ENCODE measurements at regions not wholly inside any gene's neighbourhood (a gene's known extent, or its start where the extent isn't known, plus 50 kb on each side); places are given as distances from the start of the nearest gene placed in this dataset.

DNA sequence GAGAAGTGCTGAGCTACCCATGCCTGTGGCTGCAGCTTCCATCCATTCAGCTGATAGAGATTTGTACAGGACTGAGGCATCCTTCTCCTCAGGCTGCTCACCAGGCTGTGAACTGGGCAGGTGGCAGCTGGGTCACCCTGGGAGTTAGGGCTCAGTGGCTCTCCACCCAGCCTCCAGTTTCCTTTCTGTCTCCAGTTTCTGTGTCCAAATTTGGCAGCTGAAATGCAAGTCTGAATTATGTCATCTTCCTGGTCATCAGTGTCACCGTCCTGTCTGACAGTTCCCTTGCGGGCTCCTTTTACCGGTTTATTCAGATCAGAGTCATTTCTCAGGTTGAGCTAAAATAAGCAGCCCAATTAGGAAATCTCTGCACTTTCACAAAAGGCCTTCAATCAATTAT lies 93.3 kb downstream of the EDN1 start:
- DNase-seq: no peak

DNA sequence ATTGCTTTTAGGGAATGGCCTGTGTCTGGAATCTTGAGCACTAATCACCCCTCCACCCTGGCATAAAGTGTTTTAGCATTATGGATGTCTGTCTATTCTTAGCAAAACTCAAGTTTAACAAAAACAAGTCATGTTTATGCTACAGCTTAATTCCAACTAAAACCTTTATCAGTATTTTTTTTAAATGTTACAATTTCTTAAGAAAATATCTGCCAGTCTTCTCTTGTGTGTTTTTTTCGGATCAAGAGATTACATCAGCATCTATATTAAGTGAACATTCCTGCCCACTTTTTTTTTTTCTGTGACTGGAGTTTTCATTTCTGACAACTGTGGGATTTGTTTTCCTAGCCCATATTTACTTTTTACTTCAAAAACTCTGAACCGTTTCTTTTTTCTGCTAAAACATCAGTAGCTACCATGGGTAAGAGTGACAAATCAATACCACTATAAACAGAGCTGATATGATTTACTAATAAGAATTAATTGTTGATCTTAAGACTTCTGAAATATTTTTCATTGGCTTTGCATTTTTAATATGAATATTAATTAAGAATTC lies 94.3 kb downstream of the EDN1 start:
- no peak for DNase-seq

DNA sequence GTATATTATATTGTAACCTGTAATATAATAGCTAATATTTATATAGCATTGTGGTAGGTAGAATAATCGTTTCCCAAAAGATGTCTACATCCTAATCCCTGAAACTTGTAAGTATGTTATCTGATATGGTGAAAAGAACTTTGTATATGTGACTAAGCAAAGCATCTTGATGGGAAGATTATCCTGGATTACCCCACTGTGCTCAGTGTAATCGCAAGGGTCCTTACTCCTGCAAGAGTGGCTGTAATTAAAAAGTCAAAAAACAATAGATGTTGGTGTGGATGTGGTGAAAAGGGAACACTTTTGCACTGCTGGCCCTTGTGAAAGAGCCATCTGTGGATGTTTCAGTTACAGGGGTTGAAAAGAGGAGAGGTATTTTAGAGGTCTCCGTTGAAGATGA lies 95.2 kb downstream of the EDN1 start:
- DNase-seq: no peak

DNA sequence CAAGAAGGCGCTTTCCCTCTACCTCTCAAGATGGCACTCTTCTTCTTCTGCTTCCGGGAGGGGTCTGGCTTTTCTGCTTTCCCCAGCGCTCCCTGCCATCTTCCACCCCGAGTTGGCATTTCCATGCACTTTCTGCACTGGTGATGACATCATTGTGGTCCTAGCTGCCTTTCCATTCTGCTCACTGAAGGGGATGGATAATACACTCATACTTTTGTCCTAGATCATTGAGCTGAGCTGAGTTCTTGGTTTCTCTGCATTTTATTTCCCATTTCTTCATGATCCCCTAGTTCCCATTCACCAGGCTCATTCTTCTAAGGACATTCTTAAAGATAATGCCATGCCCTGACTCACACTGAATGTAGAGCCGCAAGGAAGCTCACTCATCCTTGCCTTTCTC lies 96.7 kb downstream of the EDN1 start:
- no peak for DNase-seq

DNA sequence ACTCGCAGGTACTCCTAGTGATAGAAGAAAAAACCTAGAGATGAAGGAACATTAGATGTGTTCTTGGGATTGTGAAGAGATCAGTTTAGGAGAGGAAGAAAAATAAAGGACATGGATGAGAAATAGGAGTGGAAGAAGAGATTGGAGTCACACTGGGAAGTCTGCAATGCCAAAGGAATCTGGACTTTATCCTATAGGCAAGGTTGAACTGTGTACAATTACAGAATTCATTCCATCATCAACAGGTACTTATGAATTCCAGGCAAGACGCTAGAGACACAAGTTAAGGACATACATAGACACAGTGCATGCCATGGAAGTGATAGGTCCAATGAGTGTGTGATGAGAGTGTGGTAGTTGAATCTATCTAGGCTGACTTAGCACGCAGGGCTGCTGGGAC lies 101.3 kb downstream of the EDN1 start:
- no peak for DNase-seq

DNA sequence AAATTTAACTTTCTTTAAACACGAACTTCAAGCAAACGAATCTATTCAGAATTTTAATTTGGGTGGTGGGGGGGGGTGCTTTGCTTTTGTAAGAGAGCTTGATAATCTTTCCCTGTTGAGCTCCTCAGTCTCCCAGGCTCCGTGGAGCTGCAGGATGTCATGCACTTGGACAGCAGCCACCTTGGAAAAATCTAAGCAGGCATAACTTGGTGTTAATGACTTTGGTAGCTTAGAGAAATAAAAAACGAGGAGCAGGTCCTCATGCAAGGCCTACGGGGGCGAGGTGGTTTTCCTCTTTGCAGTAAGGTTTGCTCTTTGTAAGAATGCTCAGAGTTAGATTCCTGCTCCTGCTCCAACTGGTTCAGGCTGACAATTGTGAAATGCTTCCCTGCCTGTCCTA lies 102.3 kb downstream of the EDN1 start:
- DNase-seq: no peak

DNA sequence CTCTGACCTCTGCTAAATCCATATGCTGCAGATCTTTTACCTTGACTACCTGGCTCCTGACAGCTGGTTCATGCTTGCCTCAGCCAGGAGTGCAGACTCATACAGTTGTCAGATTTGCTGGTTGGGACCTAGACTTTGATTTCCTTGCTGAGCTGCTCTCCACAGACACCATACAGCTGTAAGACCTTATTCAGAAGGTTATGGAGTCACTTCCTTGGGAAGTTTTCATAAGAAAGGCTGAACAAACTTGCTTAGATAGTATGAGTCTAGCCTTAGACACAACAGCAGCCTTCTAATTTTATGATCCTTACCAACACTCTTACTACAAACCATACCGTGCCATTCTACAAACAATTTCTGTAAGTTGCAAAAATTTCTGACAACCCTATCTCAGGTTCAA lies 102.9 kb downstream of the EDN1 start:
- DNase-seq: no peak

DNA sequence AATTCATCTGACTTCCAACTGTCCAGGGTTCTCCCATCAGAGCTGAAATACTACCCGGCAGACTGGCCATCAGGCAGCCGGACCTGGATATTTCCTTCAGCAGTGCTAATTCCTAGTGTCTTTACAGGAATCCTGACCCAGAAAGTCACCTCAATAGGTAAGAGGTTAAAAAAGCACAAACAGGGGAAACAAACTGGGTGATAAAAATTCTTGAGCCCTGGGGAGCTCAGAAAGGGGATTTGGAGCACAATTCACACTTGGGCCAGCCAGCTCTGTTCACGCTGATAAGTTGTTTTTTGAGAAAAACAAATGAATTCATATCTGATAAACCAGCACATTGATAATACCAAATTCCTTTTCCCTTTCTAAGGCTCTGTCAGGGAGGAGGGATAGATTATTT lies 104.0 kb downstream of the EDN1 start:
- no peak for DNase-seq

DNA sequence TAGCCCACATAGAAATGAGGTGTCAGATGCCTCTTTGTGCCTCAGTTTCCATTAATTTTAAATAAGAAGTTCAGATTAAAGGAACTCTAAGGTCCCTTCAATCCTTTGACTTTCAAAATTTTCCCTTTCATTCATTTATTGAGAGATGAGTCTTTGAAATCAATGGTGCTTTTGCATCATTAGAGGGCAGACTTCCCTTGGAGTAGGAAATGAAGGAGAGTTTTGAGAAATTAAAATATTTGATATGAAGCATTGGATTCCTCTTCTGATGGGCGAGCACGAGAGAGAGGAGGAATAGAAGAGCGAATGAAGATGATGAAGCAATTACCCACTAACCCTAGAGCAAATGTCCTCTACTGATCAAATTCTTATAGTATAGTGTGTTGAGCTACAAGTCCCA lies 105.7 kb downstream of the EDN1 start:
- no peak for DNase-seq

DNA sequence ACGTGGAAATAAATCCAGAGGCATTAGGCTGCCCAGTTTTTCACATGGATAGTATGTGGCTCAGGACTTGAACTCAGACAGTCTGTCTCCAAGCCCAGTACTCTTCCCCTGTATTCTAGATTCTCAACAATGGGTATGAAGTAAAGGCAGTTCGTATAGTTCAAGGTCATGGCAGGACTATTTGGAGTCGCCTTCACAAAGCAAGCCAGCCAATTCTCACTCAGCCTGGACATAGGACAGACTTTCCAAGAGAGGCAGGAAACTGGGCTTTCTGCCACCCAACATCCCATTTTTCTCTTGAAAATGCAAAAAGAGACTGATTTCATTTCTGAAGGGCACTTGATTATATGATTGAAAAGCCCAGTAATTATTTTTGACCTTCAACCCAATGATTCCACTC lies 111.0 kb downstream of the EDN1 start:
- DNase-seq: no peak

DNA sequence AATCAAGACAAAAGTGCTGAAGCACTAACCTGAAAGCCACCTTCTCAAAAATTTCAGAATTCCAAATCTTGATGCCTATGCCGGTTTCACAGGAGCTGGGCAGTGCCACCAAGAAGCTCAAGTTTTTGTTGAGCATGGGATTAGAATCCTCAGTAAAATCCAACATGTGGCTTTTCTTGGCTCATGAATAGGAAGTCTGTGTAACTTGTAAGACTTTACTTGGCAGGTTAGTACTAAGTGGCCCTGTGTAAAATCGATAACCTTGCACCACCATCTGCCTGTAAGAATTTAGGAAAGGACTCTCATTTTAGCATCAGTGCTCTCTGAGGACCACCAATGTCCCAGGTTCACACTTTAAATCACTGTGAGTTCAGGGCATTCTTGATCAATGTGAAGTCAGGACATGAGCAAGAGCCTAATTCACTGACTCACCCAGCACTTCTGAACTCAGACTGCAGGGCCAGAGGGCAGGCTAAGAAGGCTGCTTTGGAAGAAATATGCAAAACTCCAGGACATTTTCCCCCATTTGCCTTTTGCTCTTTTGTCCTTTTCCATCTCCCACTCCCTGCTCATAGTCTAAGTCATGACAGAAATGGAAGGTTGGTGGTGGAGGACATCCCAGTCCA lies 113.2 kb downstream of the EDN1 start:
- DNase-seq: no peak

DNA sequence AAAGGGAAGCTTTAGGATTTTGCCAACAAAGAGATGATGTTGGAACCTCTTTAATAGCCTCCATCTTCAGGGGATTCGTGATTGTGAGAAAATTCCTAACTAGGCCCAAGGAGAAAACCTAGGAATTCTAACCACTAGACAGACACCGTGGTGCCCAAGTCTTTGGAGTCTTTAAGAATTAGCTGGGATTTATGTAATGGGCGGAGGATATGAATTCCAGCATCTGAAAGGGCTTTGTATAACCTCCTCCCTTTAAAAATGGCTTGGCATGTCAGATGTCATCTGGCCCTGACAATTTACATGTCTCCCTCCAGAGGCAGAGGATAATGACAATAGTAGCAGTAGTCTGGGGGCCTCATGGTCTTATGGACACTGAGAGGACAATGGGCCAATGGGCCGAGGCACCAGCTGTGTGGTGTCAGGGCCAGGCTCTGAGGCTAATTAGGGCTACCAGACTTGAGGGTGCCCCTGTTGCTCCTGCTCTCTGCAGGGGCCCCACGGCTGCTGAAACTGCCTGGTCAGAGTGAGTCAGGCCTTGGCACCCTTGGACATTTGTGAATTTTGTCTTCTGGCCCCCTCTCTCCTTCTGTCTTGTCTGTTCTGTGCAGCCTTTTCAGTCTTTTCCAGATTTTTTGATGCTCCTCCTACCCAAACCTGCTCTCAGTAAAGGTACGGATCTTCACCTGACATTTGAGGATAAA lies 113.9 kb downstream of the EDN1 start:
- DNase-seq: no peak

DNA sequence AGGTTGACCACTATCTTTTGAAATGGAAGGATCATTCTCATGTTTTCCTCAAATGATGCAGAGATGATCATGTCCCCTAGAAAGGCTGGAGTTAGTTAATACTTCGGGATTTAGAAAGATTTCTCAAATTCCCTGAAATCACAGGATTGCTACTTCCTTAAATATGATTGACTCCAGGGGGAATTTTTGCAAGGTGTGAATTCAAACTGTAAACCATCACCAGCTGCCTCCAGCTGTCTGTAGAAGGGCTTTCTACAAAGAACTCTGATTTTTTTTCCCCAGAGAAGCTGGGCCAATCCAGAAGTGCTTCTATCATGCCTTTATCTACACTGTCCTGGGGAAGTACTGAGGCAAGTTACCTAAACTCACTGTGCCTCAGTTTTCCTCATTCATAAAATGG lies 114.5 kb downstream of the EDN1 start:
- no peak for DNase-seq

DNA sequence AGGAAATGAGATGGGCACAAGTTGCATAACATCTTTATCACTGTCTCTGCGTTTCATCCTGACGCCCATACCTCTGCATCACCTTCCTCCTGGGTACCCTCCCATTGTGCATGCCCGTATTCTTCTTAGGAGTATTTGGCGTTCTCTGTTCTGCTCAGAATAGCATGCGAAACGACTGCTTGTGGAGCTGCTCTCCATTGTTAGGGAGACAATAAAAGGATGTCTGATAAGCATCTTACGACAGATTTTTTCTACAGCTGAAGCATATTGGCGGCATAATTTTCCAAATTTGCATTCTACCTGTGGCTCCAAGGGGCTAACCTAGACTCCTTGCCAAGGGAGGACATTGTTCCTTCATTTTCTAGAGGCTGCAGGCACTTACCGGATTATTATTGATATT lies 118.6 kb downstream of the EDN1 start:
- no peak for DNase-seq

DNA sequence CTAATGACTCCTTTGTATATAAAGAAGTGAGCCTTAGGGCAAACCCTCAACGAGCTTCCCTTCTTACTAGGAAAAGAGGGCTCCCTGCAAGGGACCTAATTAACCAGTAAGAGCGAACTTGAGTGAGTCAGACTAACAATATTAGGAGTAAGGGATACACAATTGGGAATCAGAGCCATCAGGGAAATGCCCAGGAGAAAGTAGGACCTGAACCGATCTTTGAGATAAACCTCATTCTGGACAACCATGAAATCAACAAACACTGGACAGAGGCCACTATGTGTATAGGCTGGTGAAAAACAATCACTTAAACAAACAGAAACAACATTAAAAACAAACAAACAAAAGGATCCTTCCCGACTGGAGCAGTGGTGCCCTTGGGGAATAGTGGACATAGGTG lies 120.8 kb downstream of the EDN1 start:
- no peak for DNase-seq

DNA sequence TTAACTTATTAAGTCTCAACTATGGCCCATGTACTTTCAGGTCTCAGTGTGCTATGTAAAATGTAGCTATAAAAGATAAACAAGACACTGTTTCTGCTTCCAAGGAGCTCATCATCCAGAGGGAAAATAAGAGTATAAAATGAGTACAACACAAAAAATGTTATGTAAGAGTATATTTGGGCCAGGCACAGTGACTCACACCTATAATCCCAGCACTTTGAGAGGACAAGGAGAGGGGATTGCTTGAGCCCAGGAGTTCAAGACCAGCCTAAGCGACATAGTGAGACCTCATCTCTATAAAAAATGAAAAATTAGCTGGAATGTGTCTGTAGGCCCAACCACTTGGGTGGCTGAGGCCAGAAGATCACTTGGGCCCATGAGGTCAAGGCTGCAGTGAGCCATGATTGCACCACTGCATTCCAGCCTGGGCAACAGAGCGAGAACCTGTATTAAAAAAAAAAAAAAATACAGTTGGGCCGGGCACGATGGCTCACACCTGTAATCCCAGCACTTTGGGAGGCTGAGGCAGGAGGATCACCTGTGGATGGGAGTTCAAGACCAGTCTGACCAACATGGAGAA lies 124.0 kb downstream of the EDN1 start:
- DNase-seq: no peak

DNA sequence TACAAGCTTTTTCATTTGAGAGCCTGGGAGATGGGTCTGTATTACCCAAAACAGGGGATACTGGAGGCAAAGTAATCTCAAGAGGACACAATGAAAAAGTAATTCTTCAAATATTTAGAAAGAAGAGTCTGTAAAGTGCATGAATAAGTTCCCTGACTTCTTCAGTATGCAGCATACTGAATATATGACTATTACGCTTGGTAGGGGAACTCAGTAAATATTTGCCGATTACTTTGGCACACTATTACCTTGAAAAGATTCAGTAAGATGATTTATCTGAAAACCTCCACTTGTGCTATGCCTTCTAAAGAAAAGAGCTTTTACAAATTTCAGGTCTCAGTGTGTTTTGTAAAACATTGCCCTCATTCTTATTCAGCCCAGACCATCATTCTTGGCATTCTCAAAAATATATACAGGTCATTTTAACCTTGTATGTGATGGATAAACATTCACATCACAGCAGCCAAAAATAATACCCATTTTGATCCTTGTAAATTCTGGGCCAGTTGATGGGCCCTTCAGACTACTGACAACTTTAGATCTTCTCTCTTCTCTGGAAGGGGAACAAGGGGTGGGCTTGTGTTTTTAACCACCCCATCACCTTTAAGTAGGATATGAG lies 125.9 kb downstream of the EDN1 start:
- no peak for DNase-seq

DNA sequence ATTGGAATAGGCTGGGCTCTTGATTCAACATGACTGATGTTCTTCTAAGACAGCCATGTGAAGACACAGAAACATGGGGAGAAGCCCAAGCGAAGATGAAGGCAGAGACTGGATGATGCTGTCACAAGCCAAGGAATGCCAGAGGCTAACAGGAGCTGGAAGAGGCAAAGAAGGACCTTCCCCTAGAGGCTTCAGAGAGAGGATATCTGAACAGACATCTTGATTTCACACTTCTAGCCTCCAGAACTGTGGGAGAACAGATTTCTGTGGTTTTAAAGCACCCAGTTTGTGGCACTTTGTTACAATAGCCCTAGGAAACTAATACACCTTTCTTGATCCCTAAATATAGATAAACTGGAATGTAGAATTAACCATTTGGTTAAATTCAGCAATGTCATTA lies 127.0 kb downstream of the EDN1 start:
- DNase-seq: no peak

DNA sequence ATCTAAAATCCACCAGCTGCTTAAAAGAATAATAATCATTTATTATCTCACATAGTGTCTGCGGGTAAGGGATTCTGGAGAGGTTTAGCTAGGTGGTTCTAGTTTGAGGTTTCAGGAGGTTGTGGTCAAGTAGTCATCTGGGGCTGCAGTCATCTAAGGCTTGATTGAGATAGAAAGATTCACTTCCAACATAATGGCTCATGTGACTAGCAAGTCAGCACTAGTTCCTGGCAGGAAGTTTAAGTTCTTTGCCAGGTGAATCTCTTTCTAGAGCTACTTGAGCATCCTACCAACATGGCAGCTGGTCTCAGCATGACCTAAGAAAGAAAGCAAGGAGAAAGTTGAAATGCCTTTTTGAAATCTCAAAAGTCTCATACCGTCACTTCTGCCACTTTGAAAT lies 128.8 kb downstream of the EDN1 start:
- no peak for DNase-seq

DNA sequence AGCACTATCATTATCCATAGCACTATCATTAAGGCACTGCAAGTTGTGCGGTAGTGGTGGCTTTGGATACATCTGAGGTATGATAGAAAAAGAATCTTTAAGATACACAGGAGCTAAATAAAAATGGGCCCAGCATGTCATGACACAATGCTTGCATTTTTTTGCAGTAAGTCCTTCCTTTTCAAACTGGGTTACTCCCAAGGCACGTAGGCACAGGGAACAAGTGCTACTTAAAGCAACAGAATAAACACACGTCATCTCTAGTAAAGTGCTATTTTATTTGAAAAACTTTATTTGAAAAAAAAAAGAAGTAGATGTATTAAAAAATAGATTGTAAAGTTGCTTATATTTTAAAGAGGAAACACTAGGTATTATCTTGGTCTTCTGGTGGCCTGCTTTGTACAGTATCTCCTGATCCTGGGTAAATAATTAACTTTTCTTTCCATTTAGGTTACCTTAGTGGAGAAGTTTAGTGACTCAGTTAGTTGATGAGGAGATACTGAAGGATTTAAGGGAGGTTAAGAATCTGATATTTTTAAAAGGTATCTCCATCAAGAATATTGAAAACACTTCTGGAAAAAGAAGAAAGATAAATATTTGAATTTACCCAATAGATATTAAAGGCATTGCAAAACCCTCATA lies 129.6 kb downstream of the EDN1 start:
- DNase-seq: no peak

DNA sequence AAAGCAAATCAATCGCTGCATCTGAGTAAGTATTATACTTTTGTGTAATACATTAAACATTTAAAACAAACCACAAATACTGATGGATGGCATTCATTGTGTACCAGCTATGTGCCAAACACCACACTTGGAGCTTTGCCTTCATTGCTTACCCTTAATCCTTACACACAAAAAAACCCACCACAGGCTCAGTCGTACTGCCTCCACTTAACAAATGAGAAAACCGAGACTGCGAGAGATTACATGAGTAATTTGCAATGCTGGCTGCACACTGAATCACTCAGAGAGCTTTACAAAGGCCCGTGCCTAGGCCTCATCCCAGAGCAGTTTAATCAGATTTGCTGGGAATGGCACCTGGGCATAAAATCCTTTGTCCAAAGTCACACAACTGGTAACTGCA lies 130.5 kb downstream of the EDN1 start:
- no peak for DNase-seq

DNA sequence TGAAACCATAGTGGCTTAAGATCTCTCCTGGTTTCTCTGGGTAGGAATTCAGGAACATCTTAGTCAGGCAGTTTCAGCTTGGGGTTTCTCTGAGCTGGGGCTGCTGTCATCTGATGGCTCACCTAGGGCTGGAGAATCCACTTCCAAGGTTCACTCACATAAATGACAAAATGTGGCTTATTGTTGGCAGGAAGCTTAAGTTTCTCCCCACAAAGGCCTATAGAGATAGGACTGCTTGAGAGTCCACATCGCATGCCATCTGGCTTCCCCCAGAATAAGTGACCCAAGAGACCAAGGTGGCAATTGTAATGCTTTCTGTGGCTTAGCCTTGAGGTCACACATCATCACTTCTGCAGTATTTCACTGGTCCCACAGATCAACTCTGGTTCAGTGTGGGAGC lies 131.4 kb downstream of the EDN1 start:
- no peak for DNase-seq

DNA sequence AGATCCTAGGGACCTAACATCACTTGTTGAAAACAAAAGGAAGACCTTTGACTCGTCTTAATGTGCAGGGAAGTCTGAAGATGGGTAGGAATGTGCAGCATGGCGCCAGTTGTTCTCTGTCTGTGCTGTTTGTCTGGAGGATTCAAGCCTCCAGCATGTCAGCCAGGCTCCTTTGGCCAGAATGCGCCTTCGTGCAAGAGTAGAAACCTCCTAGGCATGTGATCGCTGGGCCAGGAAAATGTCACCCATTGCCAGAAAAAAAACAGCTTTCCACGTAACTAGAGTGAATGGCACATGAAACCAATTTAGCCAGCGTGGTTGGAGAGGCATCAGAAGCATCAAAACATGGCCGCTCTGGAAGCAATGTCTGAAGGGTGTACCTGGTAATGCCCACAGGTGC lies 132.7 kb downstream of the EDN1 start:
- DNase-seq: no peak

DNA sequence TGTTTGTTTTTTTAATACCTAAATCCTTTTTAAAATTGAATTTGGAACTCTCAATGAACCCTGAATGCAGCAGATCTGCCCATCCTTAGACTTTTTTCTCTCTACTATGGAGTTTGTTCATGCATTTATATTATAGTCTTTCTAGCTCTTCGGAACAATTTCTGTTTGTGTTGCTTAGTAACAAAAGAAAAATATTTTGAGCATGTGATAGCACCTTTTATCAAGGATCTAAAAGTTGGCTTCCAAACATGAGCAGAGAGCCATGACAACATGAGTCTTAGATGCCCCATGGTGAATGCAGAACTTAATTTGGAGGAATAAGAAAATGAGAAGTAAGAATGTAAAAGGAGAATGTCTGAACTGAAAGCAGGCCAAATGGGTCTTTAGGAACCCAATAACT lies 133.7 kb downstream of the EDN1 start:
- no peak for DNase-seq
